Upper lobe of left lung (tissue), 6 donors: ENCODE measurements at regions not wholly inside any gene's neighbourhood (a gene's known extent, or its start where the extent isn't known, plus 50 kb on each side); places are given as distances from the start of the nearest gene placed in this dataset.
A peak's percentile ranks its signal among the peaks of the same experiment; 100 is the strongest.

Experiments
- ATAC-seq, 2 donors: fragments of 200-7000 bp; cut with Tn5 transposase; one replicate each; pipeline ENCODE4 v1.9.1; 2022; ENCODE audit warnings: mild to moderate bottlenecking in 2 of 2, moderate library complexity in 2 of 2; ENCODE audit not compliant: low FRiP score in 2 of 2
- DNase-seq, 2 donors: peaks; one replicate each; pipeline ENCODE4 v3.0.0-alpha.2; 2019 to 2020
- H3K27ac ChIP-seq, 4 donors: fragments of 200-600 bp; sonication (generic); one replicate each; pipeline ENCODE4 v1.5.1; 2016 to 2019
- H3K27me3 ChIP-seq, 4 donors: fragments of 200-600 bp; sonication (generic); one replicate each; pipeline ENCODE4 v1.5.1; 2017 to 2019
- H3K36me3 ChIP-seq, 4 donors: fragments of 200-600 bp; sonication (generic); one replicate each; pipeline ENCODE4 v1.5.1; 2016 to 2019
- H3K4me1 ChIP-seq, 4 donors: fragments of 200-600 bp; sonication (generic); one replicate each; pipeline ENCODE4 v1.5.1; 2018 to 2019
- H3K4me3 ChIP-seq, 4 donors: fragments of 200-600 bp; sonication (generic); one replicate each; pipeline ENCODE4 v1.5.1; 2017 to 2019; ENCODE audit warnings: mild to moderate bottlenecking in 2 of 4, moderate library complexity in 1 of 4
- H3K9me3 ChIP-seq, 4 donors: fragments of 200-600 bp; sonication (generic); one replicate each; pipeline ENCODE4 v1.5.1; 2018 to 2019
- EP300 ChIP-seq, 4 donors: sonication (generic); formaldehyde crosslinking; IDR thresholded peaks; one replicate each; pipeline ENCODE4 v1.5.1; 2017; ENCODE audit warnings: antibody characterized with exemption in 4 of 4, control low read depth in 2 of 4
- POLR2A ChIP-seq, 4 donors: fragments of 450-650 bp; IDR thresholded peaks; one replicate each; pipeline ENCODE4 v1.5.1; 2016 to 2017; ENCODE audit warnings: antibody characterized with exemption in 4 of 4, mild to moderate bottlenecking in 2 of 4
- POLR2AphosphoS5 ChIP-seq, 2 donors: sonication (generic); formaldehyde crosslinking; IDR thresholded peaks; one replicate each; pipeline ENCODE4 v1.5.1; 2017; ENCODE audit warnings: antibody characterized with exemption in 2 of 2
- WGBS, 2 donors: methylation state at CpG; one replicate each; pipeline ENCODE4 v1.1.5; 2017 to 2018; 5-methylcytosine and 5-hydroxymethylcytosine counted together
- TF ChIP-seq, protein P1 (sequence below), 6 experiments: fragments of 450-650 bp in 4 of 6; fragments of 200-600 bp in 2 of 6; sonication (generic) in 2 of 6; IDR thresholded peaks; one replicate each; pipeline ENCODE4 v1.5.1; 2016 to 2019; ENCODE audit warnings: antibody characterized with exemption in 6 of 6
- donor health status: DM: no; HTN: no; CAD: no; lungs with moderate emphysema.
- donor health status: DM: no; HTN: yes; CAD: no; lungs with severe emphysema.

DNA sequence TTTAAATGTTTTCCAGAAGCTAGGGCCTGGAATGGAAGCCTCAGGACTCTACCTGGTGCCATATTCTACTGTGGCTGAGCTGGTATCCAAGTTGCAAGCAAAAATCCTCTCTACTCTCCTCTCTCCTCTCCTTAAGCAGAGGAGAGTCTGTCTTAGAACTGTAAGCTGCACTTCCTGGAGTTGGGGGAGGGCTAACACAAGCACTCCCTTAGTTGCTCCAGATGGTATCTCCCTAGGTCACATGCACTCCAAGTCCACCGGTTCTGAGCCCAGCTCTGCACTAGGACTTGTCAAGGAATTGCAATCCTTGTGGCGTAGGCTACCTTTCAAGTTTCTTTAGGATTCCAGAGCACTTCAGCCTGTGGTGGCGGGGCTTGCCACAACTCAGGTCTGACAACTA lies 513.9 kb upstream of the RGMB start:
- peak in 1 of 2 donors; percentile 40 for ATAC-seq
- TF ChIP-seq EP300 (IDR thresholded peaks at IDR 0.05) (no peak), POLR2A (IDR thresholded peaks at IDR 0.05) (no peak), POLR2AphosphoS5 (IDR thresholded peaks at IDR 0.05) (no peak)
- TF ChIP-seq, protein P1, sequence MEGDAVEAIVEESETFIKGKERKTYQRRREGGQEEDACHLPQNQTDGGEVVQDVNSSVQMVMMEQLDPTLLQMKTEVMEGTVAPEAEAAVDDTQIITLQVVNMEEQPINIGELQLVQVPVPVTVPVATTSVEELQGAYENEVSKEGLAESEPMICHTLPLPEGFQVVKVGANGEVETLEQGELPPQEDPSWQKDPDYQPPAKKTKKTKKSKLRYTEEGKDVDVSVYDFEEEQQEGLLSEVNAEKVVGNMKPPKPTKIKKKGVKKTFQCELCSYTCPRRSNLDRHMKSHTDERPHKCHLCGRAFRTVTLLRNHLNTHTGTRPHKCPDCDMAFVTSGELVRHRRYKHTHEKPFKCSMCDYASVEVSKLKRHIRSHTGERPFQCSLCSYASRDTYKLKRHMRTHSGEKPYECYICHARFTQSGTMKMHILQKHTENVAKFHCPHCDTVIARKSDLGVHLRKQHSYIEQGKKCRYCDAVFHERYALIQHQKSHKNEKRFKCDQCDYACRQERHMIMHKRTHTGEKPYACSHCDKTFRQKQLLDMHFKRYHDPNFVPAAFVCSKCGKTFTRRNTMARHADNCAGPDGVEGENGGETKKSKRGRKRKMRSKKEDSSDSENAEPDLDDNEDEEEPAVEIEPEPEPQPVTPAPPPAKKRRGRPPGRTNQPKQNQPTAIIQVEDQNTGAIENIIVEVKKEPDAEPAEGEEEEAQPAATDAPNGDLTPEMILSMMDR (IDR thresholded peaks at IDR 0.05), result no peak

DNA sequence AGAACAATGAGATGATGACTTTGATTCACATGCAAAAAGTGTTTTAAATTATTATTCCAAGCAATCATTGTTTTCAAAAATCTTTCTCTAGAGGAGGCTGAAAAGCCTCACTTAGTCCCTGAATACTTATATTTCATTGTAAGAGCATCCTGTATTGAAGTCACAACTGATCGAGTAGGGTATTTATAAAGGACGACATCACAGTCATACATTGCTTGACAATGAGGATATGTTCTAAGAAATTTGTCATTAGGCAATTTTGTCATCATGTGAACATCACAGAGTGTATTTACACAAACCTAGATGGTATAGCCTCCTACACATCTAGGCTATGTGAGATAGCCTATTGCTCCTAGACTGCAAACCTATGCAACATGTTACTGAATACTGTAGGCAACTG lies 510.4 kb upstream of the RGMB start:
- Histone ChIP-seq H3K27me3 (no peaks in the 10 kb centered on the region), H3K4me1 (peaks cover 0 to 20% (median 0%) of the 10 kb centered on the region in 4 donors), H3K4me3 (no peak overlapping the region), H3K36me3 (no peaks in the 10 kb centered on the region), H3K9me3 (no peaks in the 10 kb centered on the region), H3K27ac (no peak overlapping the region)
- no peak for ATAC-seq
- WGBS, 2 donors, result 91 to 93% methylated on average over 2 of the region's 2 CpGs
- TF ChIP-seq POLR2A (IDR thresholded peaks at IDR 0.05) (no peak), POLR2AphosphoS5 (IDR thresholded peaks at IDR 0.05) (no peak), EP300 (IDR thresholded peaks at IDR 0.05) (no peak)
- TF ChIP-seq, protein P1 (IDR thresholded peaks at IDR 0.05), result no peak
- DNase-seq, result no peak

More for the DNA sequence above, 513.9 kb upstream of the RGMB start:
- Histone ChIP-seq H3K36me3 (no peaks in the 10 kb centered on the region), H3K9me3 (no peaks in the 10 kb centered on the region), H3K27ac (peak overlapping the region in 2 of 4 donors; percentile 32 to 44), H3K27me3 (no peaks in the 10 kb centered on the region), H3K4me1 (peaks cover 0 to 16% (median 0%) of the 10 kb centered on the region in 4 donors), H3K4me3 (no peak overlapping the region)
- WGBS, 2 donors, result 65 to 76% methylated on average over 3 of the region's 3 CpGs
- peak in 1 of 2 donors; percentile 21 for DNase-seq

DNA sequence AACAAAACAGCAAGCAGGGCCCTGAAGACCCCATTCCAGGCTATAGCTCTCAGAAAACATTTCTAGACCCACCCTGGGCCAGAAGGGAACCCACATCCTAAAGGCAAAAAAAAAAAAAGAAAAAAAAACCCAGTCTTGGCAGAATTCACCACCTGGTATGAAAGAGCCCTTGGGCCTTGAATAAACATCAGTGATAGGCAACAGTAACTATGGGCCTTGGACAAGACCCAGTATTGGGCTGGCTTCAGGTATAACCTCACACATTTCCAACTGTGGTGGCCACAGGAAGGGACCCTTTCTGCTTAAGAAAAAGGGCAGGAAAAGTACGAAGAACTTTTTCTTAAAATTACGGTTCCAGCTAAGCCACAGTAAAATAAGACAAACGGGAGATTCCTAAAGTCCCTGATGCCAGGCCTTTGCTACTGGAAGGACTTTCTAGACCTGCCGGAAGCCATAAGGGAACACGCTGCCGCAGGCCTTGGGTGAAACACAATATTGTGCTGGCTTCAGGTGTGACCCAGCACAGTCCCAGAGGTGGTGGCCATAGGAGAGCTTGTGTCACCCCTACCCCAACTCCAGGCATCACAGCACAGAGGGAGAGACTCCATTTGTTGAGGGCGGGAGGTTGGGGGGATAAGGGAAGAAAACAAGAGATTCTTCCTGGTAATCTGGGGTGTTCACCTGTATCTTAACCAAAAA lies 505.2 kb upstream of the RGMB start:
- no peaks in the 10 kb centered on the region for H3K9me3 ChIP-seq
- DNase-seq, result peak in 1 of 2 donors; percentile 23
- ATAC-seq, result no peak
- TF ChIP-seq EP300 (IDR thresholded peaks at IDR 0.05) (no peak), POLR2A (IDR thresholded peaks at IDR 0.05) (no peak), POLR2AphosphoS5 (IDR thresholded peaks at IDR 0.05) (no peak)
- TF ChIP-seq, protein P1 (IDR thresholded peaks at IDR 0.05), result no peak
- WGBS, 2 donors, result 96 to 98% methylated on average over 7 of the region's 7 CpGs
- no peaks in the 10 kb centered on the region for H3K36me3 ChIP-seq
- H3K4me3 ChIP-seq, result no peak overlapping the region
- H3K4me1 ChIP-seq, result peaks cover 0 to 4% (median 0%) of the 10 kb centered on the region in 4 donors
- no peaks in the 10 kb centered on the region for H3K27me3 ChIP-seq
- no peak overlapping the region for H3K27ac ChIP-seq

DNA sequence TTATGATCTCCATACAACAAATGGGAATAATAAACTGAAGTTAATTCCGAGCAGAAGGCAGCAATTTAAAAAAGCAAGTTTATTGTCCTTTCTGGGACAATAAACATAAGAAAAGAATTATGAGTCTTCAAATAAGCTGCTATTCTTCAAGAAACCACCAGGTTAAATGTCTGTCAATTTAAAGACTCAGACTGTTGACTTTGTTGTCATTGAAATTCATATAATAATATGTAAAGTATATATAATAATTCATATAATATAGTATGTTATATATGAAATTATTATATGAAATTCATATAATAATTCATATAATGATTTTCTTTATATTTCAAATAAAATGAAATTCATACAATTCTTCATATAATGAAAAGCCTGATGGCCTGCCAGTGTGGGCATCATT lies 497.5 kb upstream of the RGMB start:
- TF ChIP-seq, protein P1 (IDR thresholded peaks at IDR 0.05), result no peak
- TF ChIP-seq POLR2AphosphoS5 (IDR thresholded peaks at IDR 0.05) (no peak), EP300 (IDR thresholded peaks at IDR 0.05) (no peak), POLR2A (IDR thresholded peaks at IDR 0.05) (no peak)
- DNase-seq (no peak), ATAC-seq (no peak)
- H3K36me3 ChIP-seq, result no peaks in the 10 kb centered on the region
- no peaks in the 10 kb centered on the region for H3K4me1 ChIP-seq
- H3K27ac ChIP-seq, result no peak overlapping the region
- no peaks in the 10 kb centered on the region for H3K9me3 ChIP-seq
- WGBS, 2 donors, result 82 to 88% methylated on average over 1 of the region's 1 CpG
- H3K27me3 ChIP-seq, result no peaks in the 10 kb centered on the region
- no peak overlapping the region for H3K4me3 ChIP-seq

DNA sequence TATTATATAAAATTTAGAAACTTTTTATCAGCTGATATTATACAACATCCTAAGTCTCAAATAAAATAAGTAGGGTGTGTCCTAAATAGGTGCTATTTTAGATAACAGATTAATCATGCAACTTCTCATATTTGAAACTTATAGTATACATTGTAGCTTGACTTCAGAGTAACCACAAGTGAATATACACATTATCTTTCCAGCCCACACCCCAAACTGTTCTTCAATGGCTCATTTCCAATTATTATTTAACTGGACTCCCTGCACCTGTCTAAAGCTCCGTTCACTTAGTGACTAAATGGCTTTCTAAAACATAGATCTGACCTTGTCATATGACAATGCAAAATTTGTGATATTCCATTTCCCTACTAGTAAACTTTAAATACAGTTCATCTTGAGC lies 490.9 kb upstream of the RGMB start:
- DNase-seq, result no peak
- ATAC-seq, result no peak
- Histone ChIP-seq H3K36me3 (no peaks in the 10 kb centered on the region), H3K4me3 (no peak overlapping the region), H3K9me3 (no peaks in the 10 kb centered on the region), H3K27me3 (no peaks in the 10 kb centered on the region), H3K27ac (no peak overlapping the region), H3K4me1 (no peaks in the 10 kb centered on the region)
- WGBS, 2 donors, result 63 to 75% methylated on average over 1 of the region's 1 CpG
- TF ChIP-seq POLR2A (IDR thresholded peaks at IDR 0.05) (no peak), EP300 (IDR thresholded peaks at IDR 0.05) (no peak), POLR2AphosphoS5 (IDR thresholded peaks at IDR 0.05) (no peak)
- TF ChIP-seq, protein P1 (IDR thresholded peaks at IDR 0.05), result no peak
